MM.1S (cell line): ENCODE measurements at regions not wholly inside any gene's neighbourhood (a gene's known extent, or its start where the extent isn't known, plus 50 kb on each side); places are given as distances from the start of the nearest gene placed in this dataset.
A peak's percentile ranks its signal among the peaks of the same experiment; 100 is the strongest.
"Not testable (repeated sequence)": the region's sequence is repeated elsewhere in the genome, so short reads cannot be mapped to it uniquely, and the experiment has no call there.

Experiments used
- DNase-seq: peaks from one replicate; pipeline ENCODE4 v3.0.0-alpha.2; 2015
- H2AFZ ChIP-seq: fragments of 300-600 bp; sonication (generic); 2 replicates; pipeline ENCODE4 v1.6.0; 2016; ENCODE audit warnings: antibody characterized with exemption, low read length
- H3F3A ChIP-seq: fragments of 300-600 bp; sonication (generic); 2 replicates; pipeline ENCODE4 v1.6.1; 2016; ENCODE audit warnings: mild to moderate bottlenecking, antibody characterized with exemption, low read length, moderate library complexity, mixed read lengths; ENCODE audit not compliant: insufficient read depth
- H3K27ac ChIP-seq: fragments of 300-600 bp; sonication (generic); 2 replicates; pipeline ENCODE4 v1.5.1; 2016; ENCODE audit warnings: mild to moderate bottlenecking, low read length
- H3K27me3 ChIP-seq: fragments of 300-600 bp; sonication (generic); replicated peaks from 2 replicates; pipeline ENCODE4 v1.6.0; 2016; ENCODE audit warnings: low read length; ENCODE audit not compliant: insufficient read depth
- H3K36me3 ChIP-seq: fragments of 300-600 bp; sonication (generic); replicated peaks from 2 replicates; pipeline ENCODE4 v1.6.1; 2016; ENCODE audit warnings: mild to moderate bottlenecking, low read length, mixed read lengths; ENCODE audit not compliant: insufficient read depth
- H3K4me1 ChIP-seq: fragments of 300-600 bp; sonication (generic); 2 replicates; pipeline ENCODE4 v1.6.1; 2016; ENCODE audit warnings: low read length, mixed read lengths
- H3K4me2 ChIP-seq: fragments of 300-600 bp; sonication (generic); 2 replicates; pipeline ENCODE4 v1.6.0; 2016; ENCODE audit warnings: low read depth, low read length
- H3K4me3 ChIP-seq: fragments of 300-600 bp; sonication (generic); 2 replicates; pipeline ENCODE4 v1.5.1; 2016; ENCODE audit warnings: low read length, mixed read lengths
- H3K79me2 ChIP-seq: fragments of 300-600 bp; sonication (generic); 2 replicates; pipeline ENCODE4 v1.6.1; 2016; ENCODE audit warnings: mixed run types, low read length, mixed read lengths
- H3K9ac ChIP-seq: fragments of 300-600 bp; sonication (generic); 2 replicates; pipeline ENCODE4 v1.6.1; 2016; ENCODE audit warnings: low read length, mixed read lengths
- H3K9me2 ChIP-seq: fragments of 300-600 bp; sonication (generic); replicated peaks from 2 replicates; pipeline ENCODE4 v1.6.1; 2016; ENCODE audit warnings: mild to moderate bottlenecking, low read length, mixed read lengths; ENCODE audit not compliant: insufficient read depth
- H3K9me3 ChIP-seq: fragments of 300-600 bp; sonication (generic); replicated peaks from 2 replicates; pipeline ENCODE4 v1.6.1; 2016; ENCODE audit warnings: mild to moderate bottlenecking, low read length, mixed read lengths; ENCODE audit not compliant: insufficient read depth
- H4K20me1 ChIP-seq: fragments of 300-600 bp; sonication (generic); 2 replicates; pipeline ENCODE4 v1.6.1; 2016; ENCODE audit warnings: mild to moderate bottlenecking, low read length, moderate library complexity, mixed read lengths; ENCODE audit not compliant: insufficient read depth
- EZH2 ChIP-seq: fragments of 300-600 bp; sonication (generic); optimal IDR thresholded peaks from 2 replicates; pipeline ENCODE3; 2017; ENCODE audit warnings: low read depth, mild to moderate bottlenecking, antibody characterized with exemption, low read length, mixed read lengths
- EZH2phosphoT487 ChIP-seq: fragments of 300-600 bp; sonication (generic); IDR thresholded peaks from 2 replicates; pipeline ENCODE4 v1.6.1; 2018; ENCODE audit warnings: antibody characterized with exemption, low read length
- TF ChIP-seq, protein P1 (sequence below): fragments of 300-600 bp; sonication (generic); IDR thresholded peaks from 2 replicates; pipeline ENCODE4 v1.5.1; 2016; ENCODE audit warnings: antibody characterized with exemption, low read length, mixed read lengths

DNA sequence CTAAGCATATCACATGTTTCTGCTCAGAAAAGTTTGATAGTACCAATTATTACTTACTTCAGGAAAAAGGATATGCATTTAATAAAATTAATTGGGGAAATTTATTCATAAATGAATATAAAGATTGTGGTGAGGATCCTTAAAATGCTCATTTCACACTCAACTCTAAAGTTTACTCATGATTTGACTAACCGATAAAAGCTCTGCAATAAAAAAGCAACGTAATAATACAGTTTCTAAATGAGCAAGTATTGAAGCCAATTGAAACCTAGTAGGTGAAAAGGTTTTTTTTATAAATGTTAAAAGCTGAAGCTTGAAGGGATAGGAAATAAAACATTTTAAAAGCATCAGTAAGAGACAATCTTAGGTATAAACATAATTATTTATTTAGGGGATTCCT is 308.3 kb upstream of the STEAP1 start:
- Histone ChIP-seq H3K9me3 (no peaks in the 10 kb centered on the region), H3K36me3 (no peaks in the 10 kb centered on the region), H3K4me3 (no peak overlapping the region), H3K9me2 (no peaks in the 10 kb centered on the region), H3K27ac (no peak overlapping the region), H3K79me2 (no peaks in the 10 kb centered on the region), H3K9ac (no peak overlapping the region), H3K4me2 (no peak overlapping the region), H3K4me1 (no peaks in the 10 kb centered on the region), H2AFZ (no peak overlapping the region), H3K27me3 (no peaks in the 10 kb centered on the region), H3F3A (no peaks in the 10 kb centered on the region), H4K20me1 (no peaks in the 10 kb centered on the region)
- TF ChIP-seq, protein P1, sequence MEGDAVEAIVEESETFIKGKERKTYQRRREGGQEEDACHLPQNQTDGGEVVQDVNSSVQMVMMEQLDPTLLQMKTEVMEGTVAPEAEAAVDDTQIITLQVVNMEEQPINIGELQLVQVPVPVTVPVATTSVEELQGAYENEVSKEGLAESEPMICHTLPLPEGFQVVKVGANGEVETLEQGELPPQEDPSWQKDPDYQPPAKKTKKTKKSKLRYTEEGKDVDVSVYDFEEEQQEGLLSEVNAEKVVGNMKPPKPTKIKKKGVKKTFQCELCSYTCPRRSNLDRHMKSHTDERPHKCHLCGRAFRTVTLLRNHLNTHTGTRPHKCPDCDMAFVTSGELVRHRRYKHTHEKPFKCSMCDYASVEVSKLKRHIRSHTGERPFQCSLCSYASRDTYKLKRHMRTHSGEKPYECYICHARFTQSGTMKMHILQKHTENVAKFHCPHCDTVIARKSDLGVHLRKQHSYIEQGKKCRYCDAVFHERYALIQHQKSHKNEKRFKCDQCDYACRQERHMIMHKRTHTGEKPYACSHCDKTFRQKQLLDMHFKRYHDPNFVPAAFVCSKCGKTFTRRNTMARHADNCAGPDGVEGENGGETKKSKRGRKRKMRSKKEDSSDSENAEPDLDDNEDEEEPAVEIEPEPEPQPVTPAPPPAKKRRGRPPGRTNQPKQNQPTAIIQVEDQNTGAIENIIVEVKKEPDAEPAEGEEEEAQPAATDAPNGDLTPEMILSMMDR = no peak
- TF ChIP-seq EZH2phosphoT487 = no peak
- no peak for TF ChIP-seq EZH2
- no peak for DNase-seq

DNA sequence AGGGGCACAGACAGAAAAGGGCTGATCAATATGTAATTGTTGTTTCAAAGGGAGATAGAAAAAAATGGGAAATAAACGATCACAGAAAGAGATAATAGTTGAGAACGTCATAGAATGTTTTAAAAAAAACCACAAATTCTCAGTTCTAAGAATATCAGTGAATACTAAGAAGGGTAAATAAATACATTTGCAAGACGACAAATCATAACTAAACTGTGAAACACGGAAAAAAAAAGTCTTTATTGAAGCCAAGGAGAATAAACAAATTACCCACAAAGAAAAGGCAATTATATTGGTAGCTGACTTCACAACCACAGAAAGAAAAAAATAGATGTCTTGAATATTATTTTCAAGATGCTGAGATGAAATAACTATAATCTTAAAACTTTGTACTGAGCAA is 305.2 kb upstream of the STEAP1 start:
- Histone ChIP-seq H3F3A (no peaks in the 10 kb centered on the region), H4K20me1 (no peaks in the 10 kb centered on the region), H3K27me3 (no peaks in the 10 kb centered on the region), H3K9me2 (no peaks in the 10 kb centered on the region), H3K79me2 (no peaks in the 10 kb centered on the region), H3K9me3 (no peaks in the 10 kb centered on the region), H3K4me2 (peak overlapping the region; percentile 16; the same call in 1 of the 2 replicates), H3K27ac (no peak overlapping the region), H3K9ac (no peak overlapping the region), H3K4me3 (no peak overlapping the region), H3K4me1 (no peaks in the 10 kb centered on the region), H2AFZ (no peak overlapping the region), H3K36me3 (no peaks in the 10 kb centered on the region)
- TF ChIP-seq, protein P1 = no peak
- TF ChIP-seq EZH2 (no peak), EZH2phosphoT487 (no peak)
- peak; percentile 21 for DNase-seq

DNA sequence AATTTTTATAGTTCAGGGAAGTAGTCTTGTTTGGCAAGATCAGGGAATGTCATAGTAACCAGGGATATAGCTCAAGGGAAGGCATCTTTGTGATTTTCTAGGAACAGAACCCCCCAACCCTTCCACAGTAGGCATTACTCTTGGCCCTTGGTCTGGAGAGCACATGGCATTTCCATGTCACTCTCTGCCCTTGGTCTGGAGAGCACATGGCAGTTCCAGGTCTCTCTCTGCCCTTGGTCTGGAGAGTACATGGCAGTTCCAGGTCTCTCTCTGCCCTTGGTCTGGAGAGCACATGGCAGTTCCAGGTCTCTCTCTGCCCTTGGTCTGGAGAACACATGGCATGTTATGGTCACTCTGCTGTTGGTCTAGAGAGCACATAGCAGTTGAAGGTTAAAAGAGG is 297.2 kb upstream of the STEAP1 start:
- not testable (repeated sequence) for H3K4me2 ChIP-seq, H3K27ac ChIP-seq, H3K9ac ChIP-seq, H3K36me3 ChIP-seq, H3K9me3 ChIP-seq, H3K4me1 ChIP-seq, H3K27me3 ChIP-seq, DNase-seq, H2AFZ ChIP-seq, H3K4me3 ChIP-seq, H3K79me2 ChIP-seq, H3F3A ChIP-seq, H3K9me2 ChIP-seq, H4K20me1 ChIP-seq

DNA sequence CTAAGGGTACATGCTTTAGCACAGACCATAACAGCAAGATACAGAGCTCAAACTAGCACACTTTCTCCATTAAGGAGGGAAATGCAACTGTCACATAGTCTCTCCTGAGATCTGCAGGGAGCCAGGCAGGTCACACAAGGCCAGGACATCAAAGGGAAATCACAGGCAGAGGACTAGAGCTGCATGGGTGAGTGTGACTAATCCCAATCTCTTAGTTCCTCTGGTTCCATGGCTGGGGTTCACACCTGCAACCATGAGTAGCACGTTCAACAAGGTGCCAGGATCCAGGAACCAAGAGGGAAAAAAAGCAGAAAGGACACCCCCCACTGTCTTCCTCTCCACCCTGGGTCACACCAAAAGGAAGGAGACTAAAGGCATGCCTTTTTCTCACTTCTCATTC is 296.5 kb upstream of the STEAP1 start:
- no peaks in the 10 kb centered on the region for H3K36me3 ChIP-seq
- no peaks in the 10 kb centered on the region for H3K79me2 ChIP-seq
- no peak overlapping the region for H3K4me3 ChIP-seq
- no peak overlapping the region for H3K27ac ChIP-seq
- no peak for DNase-seq
- H3K4me1 ChIP-seq = no peaks in the 10 kb centered on the region
- no peaks in the 10 kb centered on the region for H3K9me3 ChIP-seq
- H3K4me2 ChIP-seq = no peak overlapping the region
- no peaks in the 10 kb centered on the region for H3F3A ChIP-seq
- H3K27me3 ChIP-seq = no peaks in the 10 kb centered on the region
- H2AFZ ChIP-seq = no peak overlapping the region
- TF ChIP-seq, protein P1 = no peak
- no peak for TF ChIP-seq EZH2phosphoT487
- no peak for TF ChIP-seq EZH2
- H3K9ac ChIP-seq = no peak overlapping the region
- H3K9me2 ChIP-seq = no peaks in the 10 kb centered on the region
- H4K20me1 ChIP-seq = no peaks in the 10 kb centered on the region
